NCI-H187 treated with DMSO at 0.1 percent for 48 hours (cell line): ENCODE measurements at regions not wholly inside any gene's neighbourhood (a gene's known extent, or its start where the extent isn't known, plus 50 kb on each side); places are given as distances from the start of the nearest gene placed in this dataset.

ENCODE experiments used
- DNase-seq: peaks from one replicate; lab custom pipeline; 2025; lab: John Stamatoyannopoulos, UW

DNA sequence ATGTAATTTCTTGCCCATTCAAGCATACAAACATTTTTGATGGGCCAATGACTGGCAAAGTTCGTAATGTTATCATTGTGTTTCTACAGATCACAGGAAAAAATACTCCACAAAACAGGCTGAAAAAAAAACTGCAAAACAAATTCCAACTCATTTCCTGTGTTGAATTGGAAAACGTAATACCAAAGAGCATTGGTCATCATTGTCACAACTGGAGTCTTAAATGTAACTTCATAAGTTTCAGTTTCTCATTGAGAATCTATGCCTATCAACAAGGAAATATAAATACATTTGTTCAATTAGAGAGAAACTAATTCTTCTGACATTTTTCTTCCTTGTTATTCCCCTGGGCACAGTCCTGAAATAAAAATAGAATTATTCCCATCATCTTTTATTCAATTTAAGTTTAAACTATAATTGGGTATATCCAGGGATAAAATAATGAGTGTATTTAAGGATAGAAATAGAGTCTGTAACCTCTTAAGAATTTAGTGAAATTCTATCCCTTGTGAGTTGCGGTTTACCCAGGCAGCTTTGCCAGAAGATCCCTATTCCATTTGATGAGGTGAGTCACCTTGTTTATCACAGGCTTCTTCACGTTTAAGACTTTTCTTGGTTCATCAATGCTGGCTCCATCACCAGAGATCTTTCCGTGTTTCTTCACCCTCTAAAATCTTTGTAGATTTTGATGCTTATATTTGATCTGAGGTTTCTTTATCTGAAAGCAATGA lies 112.7 kb upstream of the ITGA1 start:
- no peak for DNase-seq

GRCh38 chr5:52682492-52682891 lies 105.2 kb upstream of the ITGA1 start:
- DNase-seq = no peak

DNA sequence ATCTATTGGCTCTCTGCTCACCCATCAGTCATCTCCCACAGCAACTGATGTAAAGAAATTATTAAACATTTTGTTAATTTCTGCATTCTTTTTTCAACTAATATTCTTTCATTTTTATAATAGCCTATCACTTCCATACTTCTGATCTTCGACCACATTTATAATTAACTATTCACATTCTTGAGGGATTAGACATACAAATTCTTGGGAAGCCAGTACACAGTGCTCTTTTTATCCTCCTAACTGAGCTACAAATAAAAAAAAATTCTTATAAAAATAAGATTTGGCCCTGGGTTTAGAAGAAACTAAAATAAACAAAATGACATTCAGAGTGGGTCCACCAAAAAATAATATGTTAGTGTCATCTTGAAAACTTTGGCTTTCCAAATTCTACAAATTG lies 103.7 kb upstream of the ITGA1 start:
- DNase-seq = no peak

- DNase-seq = no peak
These were observed 102.2 kb upstream of the ITGA1 start for GRCh38 chr5:52685566-52685965.

- DNase-seq = no peak
These were observed 101.7 kb upstream of the ITGA1 start for GRCh38 chr5:52685971-52686370.

GRCh38 chr5:52690236-52690768 lies 97.4 kb upstream of the ITGA1 start:
- no peak for DNase-seq

DNA sequence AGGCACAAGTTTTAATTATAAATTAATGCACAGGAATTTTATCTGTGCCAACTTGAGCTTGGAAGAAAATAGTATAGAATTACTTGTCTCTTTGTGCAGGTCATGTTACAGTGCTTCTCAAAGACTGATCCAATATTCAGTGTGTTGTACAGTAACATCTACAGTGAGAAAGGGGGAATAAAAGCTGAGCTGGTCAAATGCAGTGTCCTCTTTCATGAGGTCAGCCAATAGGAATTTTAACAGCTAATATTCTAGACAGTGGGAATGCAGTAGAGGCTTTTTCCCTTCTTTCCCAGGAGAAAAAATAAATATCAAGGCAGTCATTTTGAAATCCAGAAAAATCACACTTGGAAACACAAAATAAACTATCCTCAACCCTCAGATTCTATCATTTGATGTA lies 95.7 kb upstream of the ITGA1 start:
- DNase-seq = no peak

DNA sequence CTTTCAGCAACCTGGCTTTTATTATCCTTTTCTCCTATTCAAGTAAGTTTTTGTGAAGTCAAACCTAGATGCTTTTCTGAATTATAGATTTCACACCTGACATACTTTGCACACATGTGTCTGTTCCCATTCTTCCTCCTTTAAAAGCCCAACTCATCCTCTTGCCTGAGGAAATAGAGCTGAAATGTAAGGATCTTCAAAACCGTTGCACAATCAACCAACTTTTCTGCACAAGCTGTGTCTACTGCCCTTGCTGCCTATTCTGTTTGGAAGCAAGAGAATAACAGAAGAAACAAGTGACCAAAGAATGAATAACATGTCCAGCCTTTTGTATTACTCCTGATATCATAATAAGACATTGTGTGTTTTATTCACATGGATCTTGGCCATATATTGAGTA lies 95.1 kb upstream of the ITGA1 start:
- DNase-seq = no peak

DNA sequence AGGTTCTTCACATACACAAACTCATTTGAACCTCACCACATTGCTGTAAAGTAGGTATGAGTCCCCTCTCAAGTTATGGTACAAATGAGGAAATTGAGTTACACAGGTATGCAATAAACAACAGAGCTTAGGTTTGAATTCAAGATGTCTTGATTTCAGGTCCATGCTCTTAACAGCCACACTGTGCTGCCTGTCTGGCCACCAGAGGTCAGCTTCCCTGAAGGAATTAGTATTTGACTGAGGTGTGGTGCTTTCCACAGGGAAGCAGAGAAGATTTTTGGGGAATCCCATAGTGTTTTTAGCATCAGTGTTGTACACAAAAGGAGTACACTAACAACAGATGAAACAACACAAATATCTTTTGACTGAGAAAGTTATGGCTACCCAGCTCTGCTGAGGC lies 94.4 kb upstream of the ITGA1 start:
- no peak for DNase-seq

- DNase-seq = no peak
These were observed 93.9 kb upstream of the ITGA1 start for GRCh38 chr5:52693836-52694235.

DNA sequence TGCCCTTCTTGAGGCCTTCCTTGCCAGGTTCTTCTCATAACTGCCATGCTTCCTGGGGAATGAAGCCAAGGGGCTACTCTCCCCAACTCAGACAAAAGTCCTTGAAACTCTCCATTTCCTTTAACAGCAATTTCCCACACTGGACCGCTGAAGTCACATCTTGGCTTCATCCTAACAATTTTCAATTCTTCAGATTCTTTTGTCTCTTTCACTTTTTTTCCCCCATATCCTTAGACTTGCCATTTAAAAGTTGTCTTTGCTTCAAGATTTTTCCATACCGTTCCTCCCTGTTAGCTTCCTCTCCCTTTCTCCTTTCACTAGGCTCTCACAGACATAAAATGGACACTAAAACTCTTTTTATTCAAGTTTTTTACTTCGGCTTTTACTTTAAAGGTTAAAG lies 93.1 kb upstream of the ITGA1 start:
- no peak for DNase-seq

- DNase-seq = no peak
These were observed 84.8 kb upstream of the ITGA1 start for GRCh38 chr5:52702877-52703276.

DNA sequence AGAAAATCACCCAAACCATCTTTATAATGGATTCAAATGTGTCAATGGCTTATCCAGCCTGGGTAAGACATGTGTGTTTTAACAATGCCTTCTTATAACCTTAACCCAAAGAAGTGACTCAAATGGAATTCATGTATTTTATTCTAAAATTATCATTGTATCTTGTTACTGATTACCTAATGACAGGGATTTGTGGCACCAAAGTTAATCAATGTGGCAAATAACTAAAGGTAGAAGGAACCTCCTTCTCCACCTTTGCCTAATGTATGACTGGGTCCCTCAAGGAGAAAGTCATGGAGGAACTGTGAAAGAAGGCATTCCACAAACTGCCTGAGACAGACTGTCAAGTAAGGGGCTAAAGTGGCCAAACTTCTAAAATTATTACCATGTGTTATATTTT lies 84.4 kb upstream of the ITGA1 start:
- no peak for DNase-seq

GRCh38 chr5:52705720-52706119 lies 82.0 kb upstream of the ITGA1 start:
- no peak for DNase-seq

- no peak for DNase-seq
These were observed 80.9 kb upstream of the ITGA1 start for GRCh38 chr5:52706775-52707174.

DNA sequence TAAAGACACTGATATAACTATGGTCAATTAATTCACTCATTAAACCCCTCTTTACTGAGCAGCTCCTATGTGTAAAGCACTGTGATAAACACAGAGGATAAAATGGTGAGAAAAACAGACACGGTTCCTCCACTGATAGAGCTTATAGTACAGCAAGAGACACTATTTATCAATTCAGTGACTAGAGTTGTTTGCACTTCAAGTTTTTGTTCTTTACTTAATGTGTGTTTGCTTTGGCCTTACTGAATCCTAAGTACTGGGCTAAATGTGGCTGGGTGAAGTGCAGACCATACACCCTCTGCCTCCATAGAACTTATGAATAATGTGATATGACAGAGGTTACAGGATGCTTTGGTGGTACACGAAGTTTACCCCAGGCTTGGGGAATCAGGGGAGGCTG lies 80.1 kb upstream of the ITGA1 start:
- no peak for DNase-seq

DNA sequence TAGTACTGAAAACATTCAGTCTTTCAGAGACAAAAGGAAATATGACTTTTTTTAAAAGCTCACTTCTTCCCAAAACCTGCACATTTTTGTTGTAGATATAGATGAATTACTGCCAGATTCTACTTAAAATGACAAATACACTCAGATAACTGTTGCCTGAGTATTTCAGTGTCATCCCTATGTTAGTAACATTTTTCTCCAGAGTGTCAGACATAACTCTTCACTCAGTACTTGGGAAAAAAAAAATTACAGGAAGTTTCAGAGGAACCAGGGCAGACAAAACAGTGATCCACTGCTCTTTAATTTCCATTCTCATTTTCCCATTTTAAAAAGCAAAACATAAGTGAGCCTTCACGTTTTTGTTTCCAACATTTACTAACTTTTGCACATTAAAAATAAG lies 79.3 kb upstream of the ITGA1 start:
- no peak for DNase-seq

GRCh38 chr5:52709167-52709925 lies 78.4 kb upstream of the ITGA1 start:
- no peak for DNase-seq

GRCh38 chr5:52710310-52710971 lies 77.3 kb upstream of the ITGA1 start:
- DNase-seq = no peak

GRCh38 chr5:52710972-52711596 lies 76.6 kb upstream of the ITGA1 start:
- DNase-seq = no peak

GRCh38 chr5:52712354-52712753 lies 75.4 kb upstream of the ITGA1 start:
- DNase-seq = no peak

DNA sequence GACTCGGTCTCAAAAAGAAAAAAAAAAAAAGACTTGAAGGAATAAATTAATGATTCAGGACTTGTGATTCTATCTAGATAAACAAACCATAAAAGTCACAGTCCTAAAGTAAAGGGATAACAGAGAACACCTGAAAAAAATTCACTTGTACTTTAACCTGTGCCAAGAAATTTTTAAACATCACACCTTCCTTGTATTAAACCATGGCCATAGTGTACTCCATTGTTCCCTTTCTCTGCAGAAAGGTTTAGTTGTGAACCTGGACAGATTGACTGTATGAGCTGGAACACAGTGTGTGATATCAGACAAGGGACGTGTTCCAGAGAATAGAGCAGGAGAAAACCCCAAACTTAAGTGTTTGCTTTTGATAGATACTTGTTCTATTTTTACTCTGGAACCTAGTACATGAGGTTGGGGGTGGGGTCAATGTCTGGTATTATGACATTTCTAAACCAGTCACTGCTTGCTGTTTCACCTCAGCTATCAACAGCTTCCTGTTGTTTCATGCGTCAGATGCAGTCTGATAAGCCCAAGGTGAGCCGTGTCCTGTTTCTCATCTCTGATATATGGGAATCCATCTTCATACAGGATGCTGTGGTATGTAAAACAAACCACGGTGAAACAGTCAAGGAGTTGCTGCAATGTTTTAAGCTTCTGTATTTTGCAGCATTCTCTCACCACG lies 62.5 kb upstream of the ITGA1 start:
- DNase-seq = no peak
